GM13977 (cell line): ENCODE measurements at regions not wholly inside any gene's neighbourhood (a gene's known extent, or its start where the extent isn't known, plus 50 kb on each side); places are given as distances from the start of the nearest gene placed in this dataset.
"Not testable (repeated sequence)": the region's sequence is repeated elsewhere in the genome, so short reads cannot be mapped to it uniquely, and the experiment has no call there.

Experiments used
- DNase-seq: peaks from one replicate; pipeline ENCODE4 v3.0.0; 2012; ENCODE audit warnings: low spot score
- in situ Hi-C: fragments of 300-500 bp; cut with MboI; formaldehyde crosslinking; loops from one replicate; pipeline ENCODE4 v1.12.0; 2022; ENCODE audit warnings: low sequenced_read_pairs, low pct_unique_long_range_greater_than_20kb, mixed read lengths, inconsistent platforms; ENCODE audit not compliant: unreplicated experiment
- TF ChIP-seq, protein P1 (sequence below): IDR thresholded peaks from 2 replicates; pipeline ENCODE4 v1.5.1; 2012; ENCODE audit warnings: mild to moderate bottlenecking, control low read depth; ENCODE audit not compliant: insufficient read depth; ENCODE audit errors: extremely low read depth, missing control alignments

DNA sequence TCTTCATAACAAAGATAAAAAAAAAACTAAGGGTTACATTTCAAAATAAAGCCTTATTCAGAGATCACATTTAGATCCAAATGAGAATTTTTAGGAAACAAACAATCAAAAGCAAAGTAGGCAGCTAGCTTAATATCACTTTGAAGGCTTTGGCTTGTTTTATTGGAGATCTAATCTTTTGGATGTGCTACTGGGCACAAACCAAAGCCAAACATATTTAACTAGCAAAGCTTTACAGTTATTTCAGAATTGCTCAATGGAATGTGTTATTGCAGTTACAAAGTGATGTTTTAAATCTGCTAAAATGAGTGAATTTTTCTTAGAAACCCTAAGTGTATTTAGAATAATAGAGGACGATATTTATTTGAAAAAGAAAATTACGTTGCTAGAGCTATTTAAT lies 114.7 kb upstream of the KLHL1 start:
- in situ Hi-C loops: no loop called here
- TF ChIP-seq, protein P1, sequence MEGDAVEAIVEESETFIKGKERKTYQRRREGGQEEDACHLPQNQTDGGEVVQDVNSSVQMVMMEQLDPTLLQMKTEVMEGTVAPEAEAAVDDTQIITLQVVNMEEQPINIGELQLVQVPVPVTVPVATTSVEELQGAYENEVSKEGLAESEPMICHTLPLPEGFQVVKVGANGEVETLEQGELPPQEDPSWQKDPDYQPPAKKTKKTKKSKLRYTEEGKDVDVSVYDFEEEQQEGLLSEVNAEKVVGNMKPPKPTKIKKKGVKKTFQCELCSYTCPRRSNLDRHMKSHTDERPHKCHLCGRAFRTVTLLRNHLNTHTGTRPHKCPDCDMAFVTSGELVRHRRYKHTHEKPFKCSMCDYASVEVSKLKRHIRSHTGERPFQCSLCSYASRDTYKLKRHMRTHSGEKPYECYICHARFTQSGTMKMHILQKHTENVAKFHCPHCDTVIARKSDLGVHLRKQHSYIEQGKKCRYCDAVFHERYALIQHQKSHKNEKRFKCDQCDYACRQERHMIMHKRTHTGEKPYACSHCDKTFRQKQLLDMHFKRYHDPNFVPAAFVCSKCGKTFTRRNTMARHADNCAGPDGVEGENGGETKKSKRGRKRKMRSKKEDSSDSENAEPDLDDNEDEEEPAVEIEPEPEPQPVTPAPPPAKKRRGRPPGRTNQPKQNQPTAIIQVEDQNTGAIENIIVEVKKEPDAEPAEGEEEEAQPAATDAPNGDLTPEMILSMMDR: no peak
- no peak for DNase-seq

DNA sequence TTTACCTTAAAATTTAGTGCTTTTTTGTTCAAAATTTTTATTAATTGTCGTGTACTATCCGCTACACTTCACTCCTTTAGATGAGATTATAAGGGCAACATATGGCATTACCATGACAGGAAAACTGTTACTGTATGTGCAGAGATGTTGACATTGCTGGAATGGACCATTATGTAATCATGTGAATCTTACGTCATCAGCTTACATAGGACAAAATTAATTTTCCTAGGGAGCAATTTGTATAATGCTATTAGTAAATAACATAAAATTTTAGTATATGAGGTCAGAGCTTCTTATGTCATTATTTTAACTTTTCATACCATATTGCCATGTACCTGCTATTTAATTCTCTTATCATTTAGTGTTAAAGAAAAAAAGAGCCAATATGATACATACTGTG lies 110.4 kb upstream of the KLHL1 start:
- TF ChIP-seq, protein P1: no peak
- no peak for DNase-seq
- in situ Hi-C loops: no loop called here

DNA sequence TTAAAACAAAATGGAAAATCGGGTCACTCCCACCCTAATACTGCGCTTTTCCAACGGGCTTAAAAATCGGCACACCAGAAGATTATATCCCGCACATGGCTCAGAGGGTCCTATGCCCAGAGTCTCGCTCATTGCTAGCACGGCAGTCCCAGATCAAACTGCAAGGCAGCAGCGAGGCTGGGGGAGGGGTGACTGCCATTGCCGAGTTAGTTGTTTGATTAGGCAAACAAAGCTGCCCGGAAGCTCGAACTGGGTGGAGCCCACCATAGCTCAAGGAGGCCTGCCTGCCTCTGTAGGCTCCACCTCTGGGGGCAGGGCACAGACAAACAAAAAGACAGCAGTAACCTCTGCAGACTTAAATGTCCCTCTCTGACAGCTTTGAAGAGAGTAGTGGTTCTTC lies 100.7 kb upstream of the KLHL1 start:
- DNase-seq, in situ Hi-C loops: not testable (repeated sequence)

DNA sequence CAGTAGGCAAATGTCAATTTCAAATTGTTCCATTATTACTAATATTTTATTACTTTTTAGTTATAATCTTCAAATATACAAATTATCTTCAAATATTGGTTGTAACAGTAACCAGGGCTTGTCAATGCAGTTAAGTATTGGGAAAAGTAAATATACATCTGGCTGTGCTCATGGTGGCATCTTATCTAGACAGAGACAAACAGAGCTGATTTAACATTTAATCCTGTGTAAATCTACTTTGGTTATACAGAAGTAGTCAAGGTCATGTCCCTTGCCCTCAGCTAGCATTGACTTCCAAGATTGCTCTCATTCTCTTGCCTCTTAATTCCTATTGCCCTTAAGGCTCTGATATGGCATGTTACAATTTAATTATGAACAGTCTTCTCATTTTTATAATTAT lies 98.4 kb upstream of the KLHL1 start:
- DNase-seq: no peak
- in situ Hi-C loops: no loop called here
- TF ChIP-seq, protein P1: no peak

DNA sequence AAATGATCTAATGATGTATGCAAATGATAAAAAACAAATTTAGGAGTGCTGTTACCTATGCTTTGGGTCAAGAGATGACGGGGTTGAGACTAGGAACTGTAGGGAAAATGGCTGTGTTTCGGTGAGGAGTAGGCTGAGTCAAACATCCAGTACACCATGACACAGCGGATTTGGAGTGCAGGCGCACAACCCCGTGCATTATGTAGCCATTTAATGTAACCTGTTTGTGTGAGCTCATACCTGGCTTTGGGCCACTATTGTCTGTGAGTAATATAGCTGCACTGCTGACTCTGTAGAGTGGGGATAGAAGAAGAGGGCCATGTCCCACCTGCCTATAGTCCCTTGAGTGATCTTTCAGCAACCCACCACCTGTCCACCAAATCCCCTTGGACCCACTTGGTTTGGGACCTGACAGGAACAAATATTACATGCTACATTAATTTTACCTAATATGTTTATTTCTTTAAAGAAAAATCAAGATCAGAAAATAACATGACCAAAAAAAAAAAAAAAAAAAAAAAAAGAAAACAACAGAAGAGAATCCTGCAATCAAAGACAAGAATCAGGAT lies 95.5 kb upstream of the KLHL1 start:
- no peak for DNase-seq
- TF ChIP-seq, protein P1: no peak
- in situ Hi-C loops: no loop called here

GRCh38 chr13:70191034-70191433 lies 82.8 kb upstream of the KLHL1 start:
- no peak for DNase-seq
- in situ Hi-C loops: no loop called here
- TF ChIP-seq, protein P1: no peak

DNA sequence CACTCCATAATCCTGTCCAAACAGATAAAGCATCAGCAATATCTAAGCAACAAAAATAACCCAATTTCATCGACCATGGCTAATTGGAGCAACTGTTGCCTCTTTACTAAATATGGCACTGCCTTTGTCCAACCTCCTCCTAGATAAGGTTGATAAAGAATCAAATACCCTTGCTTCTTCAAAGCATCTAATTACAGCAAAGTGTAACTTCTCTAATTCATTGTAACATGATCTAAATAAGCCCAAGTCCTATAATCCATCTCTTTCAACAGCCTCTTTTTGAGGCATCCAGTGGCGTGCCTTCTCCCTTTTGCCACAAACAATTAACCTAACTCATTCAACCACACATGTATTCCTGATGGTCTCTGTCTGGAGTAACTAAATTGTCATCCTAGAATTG lies 81.7 kb upstream of the KLHL1 start:
- in situ Hi-C loops: no loop called here
- TF ChIP-seq, protein P1: no peak
- DNase-seq: no peak
